ENCODE measurements at regions not wholly inside any gene's neighbourhood (a gene's known extent, or its start where the extent isn't known, plus 50 kb on each side); places are given as distances from the start of the nearest gene placed in this dataset.

- no peak for TF ChIP-seq CTCF (IDR thresholded peaks at IDR 0.05; ENCODE audit: extremely low read depth, missing control alignments)
- DNase-seq (ENCODE audit: low spot score) = no peak
These were observed 951.2 kb upstream of the TSPY4 start for GRCh38 chrY:8386053-8386452.

- DNase-seq (ENCODE audit: low spot score) = no peak
- TF ChIP-seq CTCF (IDR thresholded peaks at IDR 0.05; ENCODE audit: extremely low read depth, missing control alignments) = no peak
These were observed 948.8 kb upstream of the TSPY4 start for GRCh38 chrY:8388512-8388911.

- no peak for TF ChIP-seq CTCF (IDR thresholded peaks at IDR 0.05; ENCODE audit: extremely low read depth, missing control alignments)
- no peak for DNase-seq (ENCODE audit: low spot score)
These were observed 947.0 kb upstream of the TSPY4 start for GRCh38 chrY:8390310-8390709.

- TF ChIP-seq CTCF (IDR thresholded peaks at IDR 0.05; ENCODE audit: extremely low read depth, missing control alignments) = no peak
- DNase-seq (ENCODE audit: low spot score) = no peak
These were observed 944.0 kb upstream of the TSPY4 start for GRCh38 chrY:8393246-8393645.

- DNase-seq (ENCODE audit: low spot score) = no peak
These were observed 914.4 kb upstream of the TSPY4 start for GRCh38 chrY:8422906-8423305.

GRCh38 chrY:8426433-8426832 lies 910.8 kb upstream of the TSPY4 start:
- TF ChIP-seq CTCF (IDR thresholded peaks at IDR 0.05; ENCODE audit: extremely low read depth, missing control alignments) = no peak

More at GRCh38 chrY:8422906-8423305, 914.4 kb upstream of the TSPY4 start:
- TF ChIP-seq CTCF (IDR thresholded peaks at IDR 0.05; ENCODE audit: extremely low read depth, missing control alignments) = no peak

GRCh38 chrY:8437510-8437909 lies 899.8 kb upstream of the TSPY4 start:
- DNase-seq (ENCODE audit: low spot score) = no peak
- no peak for TF ChIP-seq CTCF (IDR thresholded peaks at IDR 0.05; ENCODE audit: extremely low read depth, missing control alignments)

More at GRCh38 chrY:8426433-8426832, 910.8 kb upstream of the TSPY4 start:
- no peak for DNase-seq (ENCODE audit: low spot score)
